WTC11 (cell line): ENCODE measurements at regions not wholly inside any gene's neighbourhood (a gene's known extent, or its start where the extent isn't known, plus 50 kb on each side); places are given as distances from the start of the nearest gene placed in this dataset.

Source experiments
- ATAC-seq: fragments of 200-7000 bp; cut with Tn5 transposase; 2 replicates; pipeline ENCODE4 v1.10.0; 2021; ENCODE audit warnings: mild to moderate bottlenecking, moderate library complexity
- CTCF ChIA-PET: fragments of 300-600 bp; sonication (Branson Sonifier 250); formaldehyde crosslinking; loops from one replicate; lab custom pipeline; 2021; ENCODE audit warnings: antibody characterized with exemption; lab: Charles Lee
- POLR2A ChIA-PET: fragments of 350-600 bp; sonication (Branson Sonifier 250); formaldehyde crosslinking; loops from one replicate; lab custom pipeline; 2021; ENCODE audit warnings: antibody characterized with exemption; lab: Charles Lee
- DNase-seq: peaks from one replicate; pipeline ENCODE4 v3.0.0; 2021; ENCODE audit warnings: low spot score
- H3K27ac Mint-ChIP-seq: 2 replicates; pipeline ENCODE4 v1.8.0; 2021; ENCODE audit warnings: mixed read lengths
- H3K27me3 Mint-ChIP-seq: 2 replicates; pipeline ENCODE4 v1.8.0; 2021; ENCODE audit warnings: low read depth, mild to moderate bottlenecking, moderate library complexity, mixed read lengths
- H3K36me3 Mint-ChIP-seq: 2 replicates; pipeline ENCODE4 v1.8.0; 2021; ENCODE audit warnings: mixed read lengths
- H3K4me1 Mint-ChIP-seq: 2 replicates; pipeline ENCODE4 v1.8.0; 2022; ENCODE audit warnings: mixed read lengths
- H3K4me3 Mint-ChIP-seq: 2 replicates; pipeline ENCODE4 v1.8.0; 2021; ENCODE audit warnings: mild to moderate bottlenecking, moderate library complexity, mixed read lengths
- H3K9me3 Mint-ChIP-seq: 2 replicates; pipeline ENCODE4 v1.8.0; 2021; ENCODE audit warnings: mixed read lengths
- CBFB ChIP-seq: sonication (generic); formaldehyde crosslinking; IDR thresholded peaks from 2 replicates; pipeline ENCODE4 v1.8.1; 2022; ENCODE audit warnings: mild to moderate bottlenecking, low read depth, missing genetic modification reagents
- E2F1 ChIP-seq: sonication (generic); formaldehyde crosslinking; IDR thresholded peaks from 2 replicates; pipeline ENCODE4 v1.8.0; 2022; ENCODE audit warnings: mild to moderate bottlenecking, missing genetic modification reagents
- ESRRA ChIP-seq: sonication (generic); formaldehyde crosslinking; IDR thresholded peaks from 2 replicates; pipeline ENCODE4 v1.8.1; 2022; ENCODE audit warnings: mild to moderate bottlenecking, missing genetic modification reagents, borderline replicate concordance
- GTF2I ChIP-seq: fragments of 250-450 bp; sonication (Bioruptor Pico); conservative IDR thresholded peaks from 2 replicates; pipeline ENCODE4 v1.4.0; 2021; ENCODE audit warnings: mild to moderate bottlenecking
- IRF1 ChIP-seq: sonication (generic); formaldehyde crosslinking; IDR thresholded peaks from 2 replicates; pipeline ENCODE4 v1.8.0; 2023; ENCODE audit warnings: missing genetic modification reagents
- IRF2 ChIP-seq: sonication (generic); formaldehyde crosslinking; IDR thresholded peaks from 2 replicates; pipeline ENCODE4 v1.8.0; 2022; ENCODE audit warnings: low read depth, missing genetic modification reagents, borderline replicate concordance
- JUN ChIP-seq: sonication (generic); formaldehyde crosslinking; IDR thresholded peaks from 2 replicates; pipeline ENCODE4 v1.8.0; 2023; ENCODE audit warnings: mild to moderate bottlenecking, missing genetic modification reagents
- NR1H2 ChIP-seq: sonication (generic); formaldehyde crosslinking; IDR thresholded peaks from 2 replicates; pipeline ENCODE4 v1.9.0; 2021; ENCODE audit warnings: mild to moderate bottlenecking, moderate library complexity, missing genetic modification reagents
- OVOL2 ChIP-seq: fragments of 250-450 bp; sonication (Bioruptor Pico); IDR thresholded peaks from 2 replicates; pipeline ENCODE4 v1.9.0; 2021; ENCODE audit warnings: mild to moderate bottlenecking, borderline replicate concordance
- TEAD4 ChIP-seq: sonication (generic); formaldehyde crosslinking; IDR thresholded peaks from 2 replicates; pipeline ENCODE4 v1.8.0; 2022; ENCODE audit warnings: mild to moderate bottlenecking, missing genetic modification reagents
- ZBTB43 ChIP-seq: sonication (generic); formaldehyde crosslinking; IDR thresholded peaks from 2 replicates; pipeline ENCODE4 v1.8.1; 2023; ENCODE audit warnings: mild to moderate bottlenecking, missing genetic modification reagents
- ZNF121 ChIP-seq: sonication (generic); formaldehyde crosslinking; IDR thresholded peaks from 2 replicates; pipeline ENCODE4 v1.8.0; 2023; ENCODE audit warnings: missing genetic modification reagents
- ZNF317 ChIP-seq: sonication (generic); formaldehyde crosslinking; IDR thresholded peaks from 2 replicates; pipeline ENCODE4 v1.8.1; 2023; ENCODE audit warnings: low read depth, mild to moderate bottlenecking, moderate library complexity, missing genetic modification reagents, borderline replicate concordance
- ZNF532 ChIP-seq: fragments of 250-450 bp; sonication (Bioruptor Pico); IDR thresholded peaks from 2 replicates; pipeline ENCODE4 v1.9.0; 2021; ENCODE audit warnings: mild to moderate bottlenecking, borderline replicate concordance
- TF ChIP-seq, protein P1 (sequence below): sonication (generic); formaldehyde crosslinking; IDR thresholded peaks from 2 replicates; pipeline ENCODE4 v1.8.0; 2023; ENCODE audit warnings: mild to moderate bottlenecking, missing genetic modification reagents
- TF ChIP-seq, protein P2 (sequence below): sonication (generic); formaldehyde crosslinking; IDR thresholded peaks from 2 replicates; pipeline ENCODE4 v1.8.1; 2023; ENCODE audit warnings: mild to moderate bottlenecking, missing genetic modification reagents, moderate library complexity
- TF ChIP-seq, protein P3 (sequence below): fragments of 250-450 bp; sonication (Bioruptor Pico); IDR thresholded peaks from 2 replicates; pipeline ENCODE4 v2.1.2; 2022; ENCODE audit warnings: mild to moderate bottlenecking, moderate library complexity
- TF ChIP-seq, protein P4 (sequence below): fragments of 250-450 bp; sonication (Bioruptor Pico); IDR thresholded peaks from 2 replicates; pipeline ENCODE4 v1.9.0; 2021; ENCODE audit warnings: moderate library complexity, mild to moderate bottlenecking, inconsistent platforms, borderline replicate concordance

DNA sequence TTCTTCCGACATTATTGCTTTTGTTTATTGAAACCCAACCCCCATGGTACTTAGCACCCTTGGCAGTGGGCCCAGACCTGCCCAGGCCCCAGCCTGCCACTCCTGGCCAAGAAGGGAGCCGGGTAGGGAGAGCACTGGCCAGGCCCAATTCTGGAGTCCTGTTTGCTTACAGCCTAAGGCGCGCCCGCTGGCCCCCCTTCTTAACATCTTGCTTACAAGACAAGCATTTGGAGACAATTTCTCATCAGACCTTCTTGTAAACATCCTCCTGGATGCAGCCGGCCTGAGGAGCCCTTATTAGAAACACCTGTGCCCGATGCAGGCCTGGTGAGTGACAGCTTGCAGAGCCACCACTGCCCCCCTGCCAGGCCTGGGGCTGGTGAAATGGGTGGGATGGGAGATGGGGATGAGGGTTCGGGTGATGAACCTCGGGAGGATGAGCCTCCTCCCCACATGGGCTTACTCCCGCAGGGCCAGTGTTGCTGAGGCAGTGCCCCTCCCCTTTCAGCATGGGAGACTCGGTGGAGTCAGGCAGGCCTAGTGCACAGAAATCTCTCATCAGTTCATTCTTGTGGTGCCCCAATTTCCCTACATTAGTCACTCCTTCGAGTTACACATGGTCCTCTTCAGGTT is 217.5 kb downstream of the CYP26B1 start (continued):
- TF ChIP-seq, protein P1, sequence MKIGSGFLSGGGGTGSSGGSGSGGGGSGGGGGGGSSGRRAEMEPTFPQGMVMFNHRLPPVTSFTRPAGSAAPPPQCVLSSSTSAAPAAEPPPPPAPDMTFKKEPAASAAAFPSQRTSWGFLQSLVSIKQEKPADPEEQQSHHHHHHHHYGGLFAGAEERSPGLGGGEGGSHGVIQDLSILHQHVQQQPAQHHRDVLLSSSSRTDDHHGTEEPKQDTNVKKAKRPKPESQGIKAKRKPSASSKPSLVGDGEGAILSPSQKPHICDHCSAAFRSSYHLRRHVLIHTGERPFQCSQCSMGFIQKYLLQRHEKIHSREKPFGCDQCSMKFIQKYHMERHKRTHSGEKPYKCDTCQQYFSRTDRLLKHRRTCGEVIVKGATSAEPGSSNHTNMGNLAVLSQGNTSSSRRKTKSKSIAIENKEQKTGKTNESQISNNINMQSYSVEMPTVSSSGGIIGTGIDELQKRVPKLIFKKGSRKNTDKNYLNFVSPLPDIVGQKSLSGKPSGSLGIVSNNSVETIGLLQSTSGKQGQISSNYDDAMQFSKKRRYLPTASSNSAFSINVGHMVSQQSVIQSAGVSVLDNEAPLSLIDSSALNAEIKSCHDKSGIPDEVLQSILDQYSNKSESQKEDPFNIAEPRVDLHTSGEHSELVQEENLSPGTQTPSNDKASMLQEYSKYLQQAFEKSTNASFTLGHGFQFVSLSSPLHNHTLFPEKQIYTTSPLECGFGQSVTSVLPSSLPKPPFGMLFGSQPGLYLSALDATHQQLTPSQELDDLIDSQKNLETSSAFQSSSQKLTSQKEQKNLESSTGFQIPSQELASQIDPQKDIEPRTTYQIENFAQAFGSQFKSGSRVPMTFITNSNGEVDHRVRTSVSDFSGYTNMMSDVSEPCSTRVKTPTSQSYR = no peak
- TF ChIP-seq CBFB (CRISPR knock-in tag) = no peak
- TF ChIP-seq IRF1 (CRISPR knock-in tag) = no peak
- no peak for TF ChIP-seq JUN (CRISPR knock-in tag)

- no peak for ATAC-seq
- no peak overlapping the region for H3K4me3 Mint-ChIP-seq
- POLR2A ChIA-PET = no interaction called here
- no peak for DNase-seq
- H3K27ac Mint-ChIP-seq = no peak overlapping the region
- H3K36me3 Mint-ChIP-seq = no peaks in the 10 kb centered on the region
- no peaks in the 10 kb centered on the region for H3K9me3 Mint-ChIP-seq
- H3K4me1 Mint-ChIP-seq = no peaks in the 10 kb centered on the region
- no peaks in the 10 kb centered on the region for H3K27me3 Mint-ChIP-seq
- TF ChIP-seq ZNF121 (no peak), ZBTB43 (CRISPR knock-in tag) (no peak), JUN (CRISPR knock-in tag) (no peak), ZNF532 (CRISPR knock-in tag) (no peak), ESRRA (no peak), IRF2 (no peak), OVOL2 (CRISPR knock-in tag) (no peak), GTF2I (CRISPR knock-in tag) (no peak), ZNF317 (no peak), TEAD4 (CRISPR knock-in tag) (no peak), E2F1 (CRISPR knock-in tag) (no peak), NR1H2 (CRISPR knock-in tag) (no peak)
- TF ChIP-seq, protein P2, sequence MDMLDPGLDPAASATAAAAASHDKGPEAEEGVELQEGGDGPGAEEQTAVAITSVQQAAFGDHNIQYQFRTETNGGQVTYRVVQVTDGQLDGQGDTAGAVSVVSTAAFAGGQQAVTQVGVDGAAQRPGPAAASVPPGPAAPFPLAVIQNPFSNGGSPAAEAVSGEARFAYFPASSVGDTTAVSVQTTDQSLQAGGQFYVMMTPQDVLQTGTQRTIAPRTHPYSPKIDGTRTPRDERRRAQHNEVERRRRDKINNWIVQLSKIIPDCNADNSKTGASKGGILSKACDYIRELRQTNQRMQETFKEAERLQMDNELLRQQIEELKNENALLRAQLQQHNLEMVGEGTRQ (CRISPR knock-in tag) = no peak
- TF ChIP-seq, protein P3, sequence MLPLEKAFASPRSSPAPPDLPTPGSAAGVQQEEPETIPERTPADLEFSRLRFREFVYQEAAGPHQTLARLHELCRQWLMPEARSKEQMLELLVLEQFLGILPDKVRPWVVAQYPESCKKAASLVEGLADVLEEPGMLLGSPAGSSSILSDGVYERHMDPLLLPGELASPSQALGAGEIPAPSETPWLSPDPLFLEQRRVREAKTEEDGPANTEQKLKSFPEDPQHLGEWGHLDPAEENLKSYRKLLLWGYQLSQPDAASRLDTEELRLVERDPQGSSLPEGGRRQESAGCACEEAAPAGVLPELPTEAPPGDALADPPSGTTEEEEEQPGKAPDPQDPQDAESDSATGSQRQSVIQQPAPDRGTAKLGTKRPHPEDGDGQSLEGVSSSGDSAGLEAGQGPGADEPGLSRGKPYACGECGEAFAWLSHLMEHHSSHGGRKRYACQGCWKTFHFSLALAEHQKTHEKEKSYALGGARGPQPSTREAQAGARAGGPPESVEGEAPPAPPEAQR (CRISPR knock-in tag) = no peak
- TF ChIP-seq, protein P4, sequence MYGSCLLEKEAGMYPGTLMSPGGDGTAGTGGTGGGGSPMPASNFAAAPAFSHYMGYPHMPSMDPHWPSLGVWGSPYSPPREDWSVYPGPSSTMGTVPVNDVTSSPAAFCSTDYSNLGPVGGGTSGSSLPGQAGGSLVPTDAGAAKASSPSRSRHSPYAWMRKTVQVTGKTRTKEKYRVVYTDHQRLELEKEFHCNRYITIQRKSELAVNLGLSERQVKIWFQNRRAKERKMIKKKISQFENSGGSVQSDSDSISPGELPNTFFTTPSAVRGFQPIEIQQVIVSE (CRISPR knock-in tag) = no peak
- TF ChIP-seq, all 79 proteins: peak for 0
- CTCF ChIA-PET = no interaction called here
These were observed 218.2 kb downstream of the CYP26B1 start for GRCh38 chr2:71929482-71929772.
